KBM-7 (cell line): ENCODE measurements at regions not wholly inside any gene's neighbourhood (a gene's known extent, or its start where the extent isn't known, plus 50 kb on each side); places are given as distances from the start of the nearest gene placed in this dataset.

Experiments
- DNase-seq: peaks from one replicate; pipeline ENCODE4 v3.0.0-alpha.2; 2015
- in situ Hi-C: fragments of 300-500 bp; cut with MboI; formaldehyde crosslinking; loops from 2 replicates; pipeline ENCODE4 v1.14.3; 2020; ENCODE audit warnings: low sequenced_read_pairs, low pct_unique_long_range_greater_than_20kb, mixed read lengths

DNA sequence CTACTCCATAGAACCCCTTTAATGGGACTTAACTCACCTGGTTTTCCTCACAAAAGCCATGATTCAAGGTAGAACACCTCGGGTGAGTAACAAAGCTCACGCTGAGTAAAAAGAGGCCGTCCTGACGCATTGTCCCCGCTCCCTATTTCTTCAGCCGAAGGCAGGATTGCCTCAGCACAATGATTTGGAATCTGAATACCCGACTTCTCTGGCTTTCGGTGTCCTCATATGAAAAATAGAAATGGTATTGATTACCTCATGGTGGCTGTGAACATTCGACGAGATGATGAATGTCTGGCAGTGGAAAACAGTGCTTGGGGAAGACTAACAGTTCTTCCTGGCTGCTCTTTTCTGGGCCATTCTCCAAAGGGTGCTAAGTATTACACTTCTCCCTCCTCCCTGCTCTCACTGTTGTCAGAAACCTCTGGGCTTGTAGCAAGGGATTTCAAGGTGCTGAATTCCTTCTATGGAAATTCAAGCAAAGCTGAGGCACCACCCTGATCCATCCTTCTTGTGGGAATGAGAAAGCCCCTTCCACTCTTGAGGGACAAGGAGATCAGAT is 148.3 kb downstream of the C1orf94 start:
- DNase-seq = no peak
- in situ Hi-C loops = no loop called here

DNA sequence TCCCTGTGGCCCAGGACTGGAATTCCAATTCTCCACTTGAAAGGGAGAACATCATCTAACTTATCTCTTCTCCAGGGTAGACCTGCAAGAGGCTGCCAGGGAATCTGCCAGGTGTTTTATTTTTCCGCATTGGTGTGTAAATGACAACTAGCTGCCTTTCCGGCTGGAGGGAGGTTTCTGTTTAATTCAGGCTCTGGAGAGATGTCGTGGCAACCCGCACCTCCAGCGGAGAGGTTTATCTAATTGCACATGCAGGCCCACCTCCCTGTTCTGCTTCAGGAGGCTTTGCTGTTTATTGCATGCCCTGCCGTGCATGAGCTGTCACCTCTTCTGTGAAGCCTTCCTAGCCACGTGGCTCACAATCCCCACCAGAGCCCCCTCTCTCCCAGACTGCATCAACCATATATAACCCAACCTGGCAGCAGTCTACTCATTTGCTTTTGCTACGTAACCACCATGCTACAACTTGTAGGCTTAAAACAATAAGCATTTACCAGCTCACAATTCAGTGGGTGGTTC is 151.6 kb downstream of the C1orf94 start:
- in situ Hi-C loops = no loop called here
- DNase-seq = no peak

DNA sequence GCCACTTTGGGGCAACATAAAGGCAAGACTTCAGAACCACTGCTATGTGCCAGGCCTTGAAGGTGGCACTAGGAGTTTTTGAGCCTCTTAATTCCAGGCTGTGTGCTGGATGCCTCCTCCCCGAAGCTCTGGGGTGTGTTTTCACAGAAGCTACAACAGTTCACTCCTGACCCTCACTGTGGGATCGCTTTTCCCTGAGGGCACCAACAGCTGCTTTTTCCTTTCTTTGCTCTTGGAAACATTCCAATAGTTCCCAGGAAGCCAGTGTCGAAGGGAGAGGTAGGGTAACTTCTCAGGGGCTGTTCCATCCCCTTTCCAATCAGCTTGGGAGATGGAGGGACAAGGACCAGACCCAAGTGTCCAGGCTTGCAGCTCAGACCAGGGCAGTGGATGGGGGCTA is 153.4 kb downstream of the C1orf94 start:
- in situ Hi-C loops = no loop called here

DNA sequence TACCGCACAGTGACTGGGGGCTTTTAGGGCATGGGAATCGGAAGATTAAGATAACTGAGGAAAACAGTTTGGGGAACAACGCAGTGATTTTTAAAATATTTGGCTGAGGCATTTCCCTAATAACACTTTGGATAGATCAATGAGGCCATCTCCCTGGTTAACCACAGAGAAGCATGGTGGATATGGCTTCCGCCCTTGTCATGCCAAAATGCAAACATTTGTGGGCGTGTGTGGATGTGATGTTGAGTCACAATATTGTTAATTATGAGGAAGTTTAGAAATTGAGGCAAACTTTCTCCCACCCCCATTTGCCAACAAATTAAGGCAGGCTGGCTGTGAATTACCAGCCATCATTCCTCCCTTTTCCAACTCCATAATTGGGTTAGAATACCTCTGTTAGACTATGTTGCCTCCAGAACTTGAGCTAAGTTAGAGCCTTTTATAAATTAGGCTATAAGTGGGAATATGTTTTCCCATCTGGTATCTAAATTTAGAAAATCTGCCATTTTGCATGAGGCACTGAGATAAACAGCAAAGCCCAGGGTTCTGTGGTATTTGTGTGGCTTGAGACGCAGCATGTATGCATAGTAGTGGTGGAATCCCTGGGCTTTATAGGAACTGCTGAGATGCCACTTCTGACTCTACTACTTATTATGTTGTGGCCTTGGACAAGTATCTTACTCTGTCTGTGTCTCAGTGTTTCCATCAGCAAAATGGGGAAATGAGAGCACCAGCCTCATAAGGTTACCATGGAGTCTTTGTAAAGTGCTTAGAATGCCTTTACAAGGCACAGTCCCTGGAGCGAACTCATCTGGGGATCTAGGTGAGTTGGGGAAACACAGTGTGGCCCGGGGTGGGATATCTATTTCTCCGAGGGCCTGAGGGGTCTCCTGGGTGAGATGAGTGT is 154.6 kb downstream of the C1orf94 start:
- in situ Hi-C loops = no loop called here
- no peak for DNase-seq

More for the DNA sequence above, 153.4 kb downstream of the C1orf94 start:
- DNase-seq = no peak

DNA sequence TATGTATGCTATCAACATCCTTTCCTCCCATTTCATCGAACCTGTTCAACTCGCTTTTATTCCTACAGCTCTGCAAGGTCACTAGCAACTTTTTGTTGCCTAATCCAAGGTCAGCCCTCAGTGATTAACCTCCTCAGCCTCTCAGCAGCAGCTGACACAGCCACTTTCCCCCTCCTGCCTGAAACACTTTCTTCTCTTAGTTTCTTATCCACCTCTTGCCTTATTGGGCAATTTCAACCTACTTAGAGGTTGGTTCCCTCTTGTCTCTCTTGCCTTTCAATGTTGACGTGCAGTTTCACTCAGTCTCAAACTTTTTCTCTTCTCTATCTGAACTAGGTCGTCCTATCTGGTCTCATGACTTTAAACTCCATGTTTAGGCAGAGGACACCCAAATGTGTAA is 156.3 kb downstream of the C1orf94 start:
- in situ Hi-C loops = no loop called here
- DNase-seq = no peak

DNA sequence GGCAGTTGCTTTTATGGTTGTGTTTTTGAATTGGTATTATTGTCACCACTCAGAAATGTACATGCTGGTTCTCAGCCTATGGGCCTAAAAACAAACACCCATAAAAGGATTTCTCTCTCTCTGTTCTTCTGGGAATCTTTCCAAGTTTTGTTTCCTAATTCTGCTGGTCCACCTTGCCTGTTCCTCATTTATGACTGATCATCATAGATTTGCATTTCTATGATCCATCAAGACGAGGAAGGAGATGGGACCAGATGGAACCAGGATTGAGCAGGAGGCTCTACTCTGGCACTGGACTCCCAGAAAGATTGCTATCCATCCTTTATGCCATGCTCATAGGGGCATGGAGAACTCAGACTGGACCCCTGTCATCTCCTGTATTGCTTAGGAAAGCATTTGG is 162.2 kb downstream of the C1orf94 start:
- DNase-seq = no peak
- in situ Hi-C loops = no loop called here

DNA sequence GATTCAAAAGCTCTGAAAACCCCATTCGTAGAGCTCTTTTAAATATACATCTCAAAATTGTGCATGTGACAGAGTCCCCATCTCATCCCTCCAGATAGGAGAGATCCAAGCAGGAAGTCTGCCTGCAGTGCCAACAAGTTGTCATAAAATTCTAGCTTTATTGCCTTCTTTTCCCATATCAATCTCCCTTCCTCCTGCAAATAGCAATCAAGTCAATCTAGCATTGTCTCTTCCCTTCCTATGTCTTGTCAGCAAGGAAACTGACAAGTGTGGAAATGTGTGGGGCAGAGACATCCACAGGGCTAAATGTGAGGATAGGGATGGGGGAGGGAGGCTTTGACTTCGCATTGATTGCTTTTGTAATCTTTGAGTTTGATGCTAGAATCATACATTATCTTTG is 165.2 kb downstream of the C1orf94 start:
- in situ Hi-C loops = no loop called here
- no peak for DNase-seq

DNA sequence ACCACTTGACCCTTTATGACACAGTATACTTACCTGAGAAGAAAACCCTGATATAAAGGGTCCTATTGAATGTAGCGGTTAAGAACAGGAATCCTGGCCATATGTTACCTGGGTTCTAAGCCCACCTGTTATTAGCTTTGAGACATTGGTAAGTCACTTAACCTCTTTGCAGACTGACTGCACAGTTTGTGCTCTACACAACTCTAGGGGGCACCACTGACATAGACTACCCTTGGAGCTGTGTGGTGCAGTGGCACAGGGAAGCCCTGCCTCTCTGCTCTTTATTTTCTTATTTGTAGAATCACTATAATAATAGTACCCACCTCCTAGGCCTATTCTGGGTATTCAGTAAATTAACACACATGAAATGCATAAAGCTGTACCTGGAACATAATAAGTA is 165.6 kb downstream of the C1orf94 start:
- no peak for DNase-seq
- in situ Hi-C loops = no loop called here

DNA sequence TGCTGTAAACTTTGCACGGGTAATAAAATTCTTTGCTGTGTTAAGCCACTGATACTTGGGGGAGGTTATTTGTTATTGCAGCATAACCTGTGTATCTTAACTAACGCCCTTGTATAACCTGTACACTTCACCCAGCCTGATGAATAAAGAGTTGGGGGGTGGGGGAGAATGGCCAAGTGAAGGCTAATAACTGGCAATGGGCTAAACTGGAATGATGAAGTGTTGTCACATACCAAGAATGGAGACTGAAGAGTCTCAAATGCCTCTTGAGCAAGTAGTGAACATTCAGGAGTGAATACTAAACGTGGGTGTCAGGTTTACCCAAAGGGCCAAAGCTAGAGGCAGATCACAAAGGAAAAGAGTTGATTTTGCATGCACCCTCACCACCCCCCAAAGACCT is 169.4 kb downstream of the C1orf94 start:
- in situ Hi-C loops = no loop called here
- no peak for DNase-seq

DNA sequence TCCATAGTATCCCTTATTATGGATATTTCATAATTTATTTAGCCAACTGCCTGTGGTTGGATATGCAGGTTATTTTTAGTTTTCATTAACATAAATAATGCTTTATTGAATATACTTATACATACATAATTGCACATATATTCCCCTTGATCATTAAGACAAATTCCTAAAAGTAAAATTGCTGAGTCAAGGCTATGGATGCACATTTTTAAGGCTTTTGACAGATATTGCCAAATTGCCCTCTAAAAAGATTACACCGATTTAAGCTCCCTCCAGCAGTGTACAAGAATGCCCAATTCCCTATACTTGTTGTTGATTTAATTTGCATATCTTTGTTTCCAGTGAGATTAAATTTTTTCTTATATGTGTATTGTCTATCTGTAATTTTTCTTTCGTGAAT is 176.7 kb downstream of the C1orf94 start:
- in situ Hi-C loops = no loop called here
- no peak for DNase-seq

DNA sequence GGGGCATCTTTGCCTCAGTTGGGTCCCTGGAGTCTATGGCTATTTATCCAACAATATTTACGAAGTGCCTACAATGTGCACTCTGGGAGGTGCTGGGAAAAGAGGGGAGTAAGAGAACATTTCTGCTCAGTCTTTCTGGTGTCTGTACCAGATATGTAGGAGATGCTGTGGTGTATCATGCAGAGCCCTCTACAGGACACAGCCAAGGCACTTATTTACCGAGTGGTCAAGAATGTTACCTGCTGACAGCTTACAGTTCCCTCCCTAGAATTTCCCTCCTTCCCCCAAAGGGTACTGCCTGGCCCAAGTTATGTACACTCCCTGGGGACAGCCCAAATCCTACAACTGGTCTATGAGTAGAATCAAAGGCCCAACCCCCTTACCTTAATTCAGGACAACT is 177.7 kb downstream of the C1orf94 start:
- in situ Hi-C loops = no loop called here
- no peak for DNase-seq

DNA sequence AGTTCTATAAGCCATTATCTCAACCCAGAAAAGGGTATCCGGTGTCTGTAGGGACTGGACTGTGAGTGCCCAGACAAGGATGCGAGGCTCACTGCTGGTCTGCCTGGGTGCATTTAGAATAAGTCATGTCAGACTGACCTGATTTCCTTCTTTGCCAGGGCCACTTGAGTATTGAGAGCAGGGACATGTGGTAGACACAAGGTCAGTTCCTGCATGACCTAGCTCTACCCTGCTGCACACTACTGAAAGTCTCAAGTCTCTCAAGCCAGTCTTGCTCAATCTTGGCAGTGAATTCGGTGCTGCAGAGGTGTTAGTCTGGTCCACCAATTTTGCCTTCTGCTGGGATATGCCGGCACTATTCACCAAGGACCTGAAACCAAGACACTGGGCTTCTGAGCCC is 180.1 kb downstream of the C1orf94 start:
- no peak for DNase-seq
- in situ Hi-C loops = no loop called here

DNA sequence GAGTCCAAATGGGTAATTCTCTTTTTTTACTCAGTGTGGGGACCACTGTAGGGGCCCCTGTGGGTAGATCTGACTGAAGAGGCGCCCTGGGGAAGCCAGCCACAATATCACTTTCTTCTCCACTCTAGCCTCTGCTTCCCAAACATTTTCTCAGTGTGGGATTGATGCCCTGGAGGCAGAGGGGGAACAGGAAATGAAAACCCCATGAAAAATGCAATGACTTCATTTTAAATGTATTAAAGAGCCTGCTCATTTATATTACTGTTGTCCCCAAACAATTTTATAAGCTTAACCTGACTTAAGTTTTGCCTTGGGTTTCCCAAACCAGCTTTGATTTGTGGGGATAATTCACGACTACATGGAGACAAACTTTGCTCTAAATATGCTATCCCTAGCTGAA is 181.9 kb downstream of the C1orf94 start:
- in situ Hi-C loops = no loop called here
- DNase-seq = no peak

DNA sequence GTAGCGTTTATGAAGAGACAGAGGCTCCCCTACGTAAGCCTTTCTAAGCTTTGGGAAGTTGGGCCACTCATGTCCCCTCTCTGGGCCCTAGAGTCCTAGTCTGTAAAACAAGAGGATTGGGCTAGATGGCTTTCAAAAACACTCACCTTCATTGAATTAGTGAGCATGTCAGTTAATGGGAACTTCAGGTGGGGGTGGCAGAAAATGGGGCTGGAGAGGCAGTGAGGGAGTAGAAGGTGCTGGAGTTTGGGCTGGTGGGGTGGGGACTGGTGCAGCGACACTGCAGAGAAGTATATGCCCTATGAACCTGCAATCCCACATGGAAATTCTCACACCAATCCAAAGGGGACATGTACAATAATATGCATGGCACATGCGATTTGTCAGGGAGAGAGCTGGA is 182.7 kb downstream of the C1orf94 start:
- in situ Hi-C loops = no loop called here
- no peak for DNase-seq

DNA sequence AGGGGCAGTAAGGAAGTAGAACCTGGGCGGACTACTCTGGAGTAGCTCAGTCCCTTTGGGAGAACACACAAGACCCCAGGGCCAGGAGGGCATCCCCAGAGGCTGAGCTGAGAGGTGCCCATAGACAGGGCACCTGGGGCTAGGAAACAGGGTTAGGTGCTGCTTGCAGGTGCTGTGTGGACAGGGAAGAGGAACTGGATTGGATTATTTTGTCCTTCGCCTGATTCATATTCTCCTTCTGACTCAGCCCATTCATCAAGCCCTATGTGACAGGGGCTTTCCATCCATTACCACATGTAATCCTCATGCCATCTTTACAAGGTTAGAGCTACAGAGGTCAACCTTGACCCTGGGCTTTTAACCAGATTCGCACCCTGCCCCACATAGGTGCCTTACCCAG is 183.9 kb downstream of the C1orf94 start:
- in situ Hi-C loops = no loop called here
- DNase-seq = no peak

DNA sequence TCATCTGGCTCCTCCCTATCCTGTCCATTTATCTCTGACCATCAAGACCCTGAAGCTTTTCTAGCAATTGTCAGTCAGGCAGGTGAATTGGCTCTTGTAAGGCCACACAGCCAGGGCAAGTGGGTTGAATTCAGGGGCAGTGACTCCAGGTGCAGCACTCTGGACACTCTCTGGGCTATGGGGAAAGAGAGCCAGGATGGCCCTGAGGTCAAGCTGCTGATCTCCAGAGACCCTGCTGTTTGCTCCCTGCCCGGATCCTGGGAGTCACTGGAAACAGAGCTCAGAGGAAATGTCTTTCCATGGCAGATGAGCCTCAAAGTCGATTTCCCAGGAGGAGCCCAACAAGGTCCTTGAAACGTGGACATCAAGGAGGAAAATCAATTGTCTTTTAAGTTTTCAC is 184.4 kb downstream of the C1orf94 start:
- in situ Hi-C loops = no loop called here

DNA sequence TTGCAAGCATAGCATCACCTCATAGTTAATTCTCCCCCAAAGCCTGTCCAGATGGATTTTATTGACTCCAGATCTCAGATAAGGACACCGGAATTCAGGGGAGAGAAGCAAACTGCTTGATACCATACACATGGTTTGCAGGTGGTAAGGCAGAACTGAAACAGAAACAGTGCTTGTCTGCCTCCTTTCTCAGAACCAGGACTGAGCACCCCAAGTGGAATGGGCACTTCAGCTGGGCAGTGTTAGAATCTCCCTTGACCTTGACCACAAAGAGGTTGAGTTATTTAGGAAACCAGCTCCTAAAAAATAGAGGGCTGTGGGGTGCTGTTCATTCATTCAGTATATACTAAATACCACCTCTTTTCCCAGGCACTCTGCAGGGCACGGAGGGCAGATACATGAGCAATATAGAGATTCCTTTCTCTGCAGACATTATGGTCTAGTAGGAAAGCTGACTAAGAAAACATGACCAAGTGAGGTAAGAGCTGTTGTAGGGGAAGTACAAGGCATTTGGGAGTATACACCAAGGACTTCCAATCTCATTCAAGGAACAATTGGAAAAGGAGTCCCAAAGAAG is 185.2 kb downstream of the C1orf94 start:
- in situ Hi-C loops = no loop called here
- DNase-seq = no peak

More for the DNA sequence above, 184.4 kb downstream of the C1orf94 start:
- DNase-seq = no peak

DNA sequence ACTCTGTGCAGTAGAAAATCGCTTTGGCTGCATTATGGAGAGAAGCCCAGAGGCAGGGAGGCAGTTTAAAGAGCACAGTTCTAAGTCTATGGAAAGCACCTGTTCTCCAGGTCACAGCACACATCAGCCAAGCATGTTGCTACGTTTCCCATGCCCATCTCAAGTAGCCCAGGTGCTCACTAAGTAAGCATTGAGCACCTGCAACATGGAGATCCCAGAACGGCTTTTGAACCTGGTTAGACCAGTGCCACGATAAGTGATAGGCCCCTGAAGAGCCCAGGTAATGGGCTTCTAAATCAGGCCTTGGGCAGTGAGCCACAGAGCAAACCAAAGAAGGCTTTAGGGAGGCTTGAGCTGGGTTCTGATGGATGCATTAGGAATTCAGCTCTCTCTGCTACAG is 186.2 kb downstream of the C1orf94 start:
- DNase-seq = no peak
- in situ Hi-C loops = no loop called here

DNA sequence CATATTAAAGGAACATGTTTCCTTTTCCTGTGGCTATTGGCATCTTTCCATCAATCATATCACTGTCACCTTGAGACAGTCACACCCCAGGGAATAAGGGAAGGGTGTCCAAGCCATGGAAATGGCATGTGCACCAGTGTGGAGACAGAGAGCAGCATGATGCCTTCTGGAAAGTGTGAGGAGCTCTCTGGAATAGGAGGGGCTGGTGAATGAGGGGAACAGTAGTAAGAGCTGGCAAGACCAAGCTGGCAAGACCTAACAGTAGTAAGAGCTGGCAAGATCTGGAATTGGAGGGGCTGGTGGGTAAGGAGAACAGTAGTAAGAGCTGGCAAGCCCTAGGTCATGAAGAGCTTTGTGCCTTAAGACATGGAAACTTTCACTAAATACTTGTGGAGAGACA is 186.7 kb downstream of the C1orf94 start:
- DNase-seq = no peak
- in situ Hi-C loops = no loop called here

DNA sequence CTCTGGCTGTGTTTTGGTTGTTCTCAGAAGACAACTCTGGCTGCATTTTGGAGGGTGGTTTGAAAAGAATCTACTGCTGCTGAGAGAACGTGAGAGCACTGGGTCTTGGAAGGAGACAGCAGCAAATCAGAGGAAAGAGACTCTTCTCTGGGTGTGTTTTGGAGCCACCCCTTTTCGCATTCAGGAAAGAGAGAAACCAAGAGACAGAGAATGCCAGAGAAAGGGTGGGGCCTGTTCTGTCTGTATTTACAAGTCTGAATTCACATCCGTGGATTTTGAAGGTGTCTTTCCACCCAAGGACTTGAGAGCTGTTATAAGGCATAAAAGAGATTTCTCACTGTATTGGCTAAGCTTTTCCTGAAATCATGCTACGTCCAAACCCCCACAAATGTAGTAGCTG is 187.2 kb downstream of the C1orf94 start:
- in situ Hi-C loops = no loop called here
- no peak for DNase-seq
